ENCODE measurements at regions not wholly inside any gene's neighbourhood (a gene's known extent, or its start where the extent isn't known, plus 50 kb on each side); places are given as distances from the start of the nearest gene placed in this dataset.

GRCh38 chr2:181376999-181377398 lies 80.2 kb upstream of the ITGA4 start:
- TF ChIP-seq EZH2 (IDR thresholded peaks at IDR 0.05) (no peak), POLR2AphosphoS5 (IDR thresholded peaks at IDR 0.05; ENCODE audit: borderline replicate concordance, low read depth, low read length) (no peak)
